Spleen (tissue), 7 donors: ENCODE measurements at regions not wholly inside any gene's neighbourhood (a gene's known extent, or its start where the extent isn't known, plus 50 kb on each side); places are given as distances from the start of the nearest gene placed in this dataset.

Source experiments
- CTCF ChIP-seq, 11 experiments: fragments of 200-600 bp in 7 of 11; fragments of 450-650 bp in 4 of 11; sonication (generic) in 4 of 11; IDR thresholded peaks in 8 of 11; conservative IDR thresholded peaks in 3 of 11; 1 replicate in 7 of 11; 2 replicates in 4 of 11; pipeline versions ENCODE4 v1.4.0 to v1.8.0; 2016 to 2021; ENCODE audit warnings: antibody characterized with exemption in 11 of 11, inconsistent platforms in 4 of 11, mild to moderate bottlenecking in 1 of 11
- POLR2A ChIP-seq, 3 donors: fragments of 450-650 bp; IDR thresholded peaks; one replicate each; pipeline ENCODE4 v1.5.1; 2017; ENCODE audit warnings: antibody characterized with exemption in 3 of 3, mild to moderate bottlenecking in 1 of 3
- POLR2AphosphoS5 ChIP-seq, 3 donors: sonication (generic); formaldehyde crosslinking; IDR thresholded peaks; one replicate each; pipeline ENCODE4 v1.5.1; 2017; ENCODE audit warnings: antibody characterized with exemption in 3 of 3
- donor health status: DM: no; HTN: no; CAD: no; lungs with moderate emphysema.
- donor health status: DM: no; HTN: no; CAD: no.
- donor health status: DM: no; HTN: no; CAD: no.

GRCh38 chr3:106336619-106337018 is 467.8 kb upstream of the CBLB start:
- TF ChIP-seq CTCF (IDR thresholded peaks at IDR 0.05 in 8 of 11, conservative IDR thresholded peaks at IDR 0.05 in 3 of 11) (no peak), POLR2AphosphoS5 (IDR thresholded peaks at IDR 0.05) (no peak), POLR2A (IDR thresholded peaks at IDR 0.05) (no peak)
